ENCODE measurements at regions not wholly inside any gene's neighbourhood (a gene's known extent, or its start where the extent isn't known, plus 50 kb on each side); places are given as distances from the start of the nearest gene placed in this dataset.

GRCh38 chr4:13876940-13877339 is 249.4 kb upstream of the BOD1L1 start:
- TF ChIP-seq, protein P1, sequence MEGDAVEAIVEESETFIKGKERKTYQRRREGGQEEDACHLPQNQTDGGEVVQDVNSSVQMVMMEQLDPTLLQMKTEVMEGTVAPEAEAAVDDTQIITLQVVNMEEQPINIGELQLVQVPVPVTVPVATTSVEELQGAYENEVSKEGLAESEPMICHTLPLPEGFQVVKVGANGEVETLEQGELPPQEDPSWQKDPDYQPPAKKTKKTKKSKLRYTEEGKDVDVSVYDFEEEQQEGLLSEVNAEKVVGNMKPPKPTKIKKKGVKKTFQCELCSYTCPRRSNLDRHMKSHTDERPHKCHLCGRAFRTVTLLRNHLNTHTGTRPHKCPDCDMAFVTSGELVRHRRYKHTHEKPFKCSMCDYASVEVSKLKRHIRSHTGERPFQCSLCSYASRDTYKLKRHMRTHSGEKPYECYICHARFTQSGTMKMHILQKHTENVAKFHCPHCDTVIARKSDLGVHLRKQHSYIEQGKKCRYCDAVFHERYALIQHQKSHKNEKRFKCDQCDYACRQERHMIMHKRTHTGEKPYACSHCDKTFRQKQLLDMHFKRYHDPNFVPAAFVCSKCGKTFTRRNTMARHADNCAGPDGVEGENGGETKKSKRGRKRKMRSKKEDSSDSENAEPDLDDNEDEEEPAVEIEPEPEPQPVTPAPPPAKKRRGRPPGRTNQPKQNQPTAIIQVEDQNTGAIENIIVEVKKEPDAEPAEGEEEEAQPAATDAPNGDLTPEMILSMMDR (IDR thresholded peaks at IDR 0.05 in 4 of 5, conservative IDR thresholded peaks at IDR 0.05 in 1 of 5): no peak
- TF ChIP-seq POLR2A (IDR thresholded peaks at IDR 0.05): no peak

Measured in gastrocnemius medialis (tissue), 4 donors.